ENCODE measurements at regions not wholly inside any gene's neighbourhood (a gene's known extent, or its start where the extent isn't known, plus 50 kb on each side); places are given as distances from the start of the nearest gene placed in this dataset.
"Not testable (repeated sequence)": the region's sequence is repeated elsewhere in the genome, so short reads cannot be mapped to it uniquely, and the experiment has no call there.

DNA sequence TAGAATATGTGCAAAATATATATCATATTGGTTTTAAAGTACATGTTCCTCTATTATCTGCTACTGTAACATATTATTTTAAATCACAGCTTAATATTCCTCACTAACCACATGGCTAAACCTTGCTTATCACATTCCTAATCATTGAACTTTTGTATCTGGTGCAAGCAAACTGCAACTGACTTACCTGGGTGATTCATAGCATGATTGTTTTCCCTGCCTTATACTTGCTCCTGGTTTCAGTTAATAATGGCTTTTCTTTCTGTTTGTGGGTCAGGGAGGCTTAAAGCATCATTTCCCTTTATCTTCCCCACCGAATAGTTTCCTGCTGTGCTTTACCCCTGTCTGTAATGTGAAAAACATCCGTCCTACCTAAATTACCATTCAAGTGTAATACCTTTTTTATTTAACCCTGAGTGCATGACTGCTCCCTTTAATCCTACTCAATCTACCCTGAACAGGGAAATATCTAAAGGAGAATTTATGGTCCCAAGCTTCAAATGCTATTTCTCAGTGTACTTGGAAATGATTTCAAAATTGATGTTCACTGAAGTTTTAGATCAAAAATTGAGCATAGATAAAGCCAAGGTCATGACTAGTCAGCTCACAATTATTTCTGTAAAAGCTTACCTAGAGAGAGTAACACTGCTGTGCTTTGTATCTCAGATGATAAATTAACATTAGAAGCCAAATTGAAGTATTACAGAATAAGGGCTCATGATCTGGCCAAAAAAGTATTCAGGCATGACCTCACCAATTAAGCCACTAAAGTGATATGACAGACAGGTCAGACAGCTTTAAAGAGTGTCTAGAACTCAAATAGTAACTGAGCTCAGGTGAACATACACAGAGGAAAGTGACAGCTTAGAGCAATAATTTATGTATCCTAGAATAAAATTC lies 507.1 kb downstream of the BRINP3 start:
- DNase-seq = no peak

DNA sequence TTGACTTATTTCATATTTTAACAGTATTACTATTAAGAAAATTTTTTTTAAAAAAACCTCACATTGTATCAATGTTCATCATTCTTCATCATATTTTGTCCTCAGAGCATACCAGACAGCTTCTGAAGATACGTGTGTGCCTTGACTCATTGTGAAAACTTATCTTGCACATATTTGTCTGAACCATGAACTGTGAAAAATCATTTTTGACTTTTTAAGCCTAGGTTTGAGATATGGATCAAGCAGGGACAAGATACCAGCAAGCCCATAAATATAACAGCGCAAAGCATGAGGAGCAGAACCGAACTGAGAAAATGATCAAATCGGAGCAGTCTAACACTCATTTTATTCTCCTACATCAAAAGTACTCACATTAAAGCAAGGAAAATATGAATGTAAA lies 506.0 kb downstream of the BRINP3 start:
- no peak for DNase-seq

DNA sequence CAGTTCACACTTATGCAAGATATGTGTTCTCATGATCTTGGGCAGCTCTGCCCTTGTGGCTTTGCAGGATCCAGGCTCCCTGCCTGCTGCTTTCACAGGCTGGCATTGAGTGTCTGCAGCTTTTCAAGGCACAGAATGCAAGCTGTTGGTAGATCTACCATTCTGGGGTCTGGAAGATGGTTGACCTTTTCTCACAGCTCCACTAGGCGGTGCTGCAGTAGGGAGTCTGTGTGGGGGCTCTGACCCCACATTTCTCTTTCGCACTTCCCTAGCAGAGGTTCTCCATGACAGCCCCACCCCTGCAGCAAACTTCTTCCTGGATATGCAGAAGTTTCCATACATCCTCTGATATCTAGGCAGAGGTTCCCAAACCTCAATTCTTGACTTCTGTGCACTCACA lies 500.5 kb downstream of the BRINP3 start:
- no peak for DNase-seq

DNA sequence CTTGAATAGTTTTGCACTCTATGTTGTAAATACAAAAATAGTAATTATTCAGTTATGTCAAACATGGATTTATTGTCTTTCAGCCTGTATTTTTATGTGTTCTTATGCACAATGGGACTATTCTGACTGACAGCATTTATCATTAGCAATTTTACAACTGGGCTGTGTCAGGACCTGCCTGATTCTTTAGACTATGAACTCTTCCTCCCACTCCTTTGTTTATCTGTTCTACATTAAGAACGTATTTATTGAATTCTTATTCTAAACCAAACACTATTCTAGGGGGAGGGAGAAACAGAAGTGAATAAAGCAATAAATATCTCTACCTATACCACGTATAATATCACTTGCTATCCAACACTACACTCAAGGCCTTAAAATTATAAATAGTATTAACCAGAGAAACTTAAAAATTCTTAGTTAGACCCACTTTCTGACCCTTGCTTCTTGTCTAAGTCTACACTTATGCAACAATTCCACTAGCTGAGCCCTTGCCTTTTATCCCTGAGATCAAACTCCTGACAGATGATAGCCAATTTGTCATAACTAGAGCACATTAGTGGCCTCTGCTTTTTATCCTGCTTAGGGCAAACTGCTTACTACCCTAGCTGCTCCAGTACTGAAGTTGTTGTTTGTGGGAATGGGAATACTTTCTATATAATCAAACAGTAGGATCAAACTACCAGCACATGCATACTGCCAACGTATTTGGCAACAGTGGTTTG lies 494.3 kb downstream of the BRINP3 start:
- no peak for DNase-seq

DNA sequence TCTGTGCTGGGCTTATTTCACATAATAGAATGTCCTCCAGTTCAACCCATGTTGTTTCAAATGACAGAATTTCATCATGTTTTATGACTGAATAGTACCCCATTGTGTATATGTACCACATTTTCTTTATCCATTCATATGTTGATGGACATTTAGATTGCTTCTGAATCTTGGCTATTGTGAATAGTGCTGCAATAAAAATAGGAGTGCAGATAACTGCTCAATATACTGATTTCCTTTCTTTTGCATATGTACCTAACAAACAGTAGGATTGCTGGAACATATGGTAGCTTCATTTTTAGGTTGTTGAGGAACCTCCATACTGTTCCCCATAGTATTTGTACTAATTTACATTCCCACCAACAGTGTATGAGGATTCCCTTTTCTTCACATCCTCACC lies 491.1 kb downstream of the BRINP3 start:
- DNase-seq = no peak

DNA sequence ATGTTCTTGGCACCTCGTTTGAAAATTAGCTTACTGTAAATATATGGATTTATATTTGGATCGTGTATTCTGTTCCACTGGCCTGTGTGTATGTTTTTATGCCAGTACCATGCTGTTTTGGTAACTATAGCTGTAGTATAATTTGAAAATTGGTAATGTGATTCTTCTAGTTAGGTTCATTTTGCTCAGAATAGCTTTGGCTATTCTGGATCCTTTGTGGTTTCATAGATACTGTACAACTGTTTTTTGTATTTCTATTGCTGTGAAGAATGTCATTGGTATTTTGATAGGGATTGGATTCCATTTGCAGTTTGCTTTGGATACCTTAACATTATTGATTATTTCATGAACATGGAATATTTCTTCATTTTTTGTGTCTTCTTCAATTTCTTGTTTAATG lies 490.2 kb downstream of the BRINP3 start:
- no peak for DNase-seq

DNA sequence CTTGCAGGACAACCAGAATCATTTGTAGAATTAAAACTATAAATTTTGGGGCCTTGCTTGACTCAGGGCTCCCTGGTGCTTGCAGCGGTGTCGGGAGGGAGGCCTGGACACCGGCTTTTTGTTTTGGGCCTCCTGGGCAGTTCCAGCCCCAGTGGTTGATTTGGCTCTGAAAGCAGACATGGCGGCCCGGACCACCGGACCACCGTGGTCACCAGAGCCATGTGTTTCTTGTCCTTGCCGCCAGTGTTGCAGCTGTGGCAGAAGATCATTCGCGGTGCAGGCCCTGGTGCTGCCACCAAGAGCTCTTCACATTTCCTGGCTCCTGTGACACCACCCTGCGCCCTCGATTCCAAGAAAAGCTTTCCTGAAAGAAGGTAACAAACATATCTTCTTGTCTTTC lies 484.8 kb downstream of the BRINP3 start:
- DNase-seq = no peak

DNA sequence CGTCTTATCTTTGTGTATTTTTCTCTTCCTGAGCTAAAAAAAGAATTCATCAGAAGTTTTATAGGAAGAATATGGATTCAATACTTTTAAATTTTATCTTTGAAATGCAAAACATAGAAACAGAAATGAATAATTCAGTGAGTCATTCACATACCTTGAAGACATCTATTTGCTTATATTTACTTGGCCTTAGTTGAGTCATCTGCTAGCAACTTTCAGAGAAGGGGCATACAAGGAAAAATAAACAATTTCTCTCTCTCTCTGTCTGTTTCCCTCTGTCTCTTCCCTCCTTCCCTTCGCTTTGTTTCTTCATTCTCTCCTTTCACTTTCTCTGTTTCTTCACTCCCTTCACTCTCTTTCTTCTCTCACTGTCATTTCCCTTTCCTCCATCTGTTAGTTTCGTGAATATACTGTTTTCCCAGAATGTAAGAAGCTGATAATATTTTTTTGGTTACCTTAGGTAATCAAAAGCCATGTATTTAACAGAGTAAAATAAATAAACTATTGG lies 477.2 kb downstream of the BRINP3 start:
- no peak for DNase-seq

DNA sequence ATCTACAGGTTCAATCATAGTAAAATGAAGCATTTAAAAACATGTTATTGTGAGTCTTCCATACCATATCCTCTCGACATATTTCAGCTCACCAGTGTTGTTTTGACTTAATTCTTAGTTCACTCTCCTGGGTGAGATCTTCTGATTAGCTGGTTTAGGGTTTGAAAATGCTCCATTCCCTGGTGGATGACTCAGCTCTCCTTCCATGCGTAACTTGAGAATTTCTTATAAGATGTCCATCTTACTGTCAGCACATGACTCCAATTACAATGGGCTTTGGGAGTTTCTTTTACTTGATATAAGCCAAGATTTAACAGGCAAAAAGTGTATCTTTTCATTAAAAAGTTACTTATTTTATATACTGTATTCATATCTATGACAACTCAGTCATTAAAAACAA lies 476.5 kb downstream of the BRINP3 start:
- DNase-seq = no peak

DNA sequence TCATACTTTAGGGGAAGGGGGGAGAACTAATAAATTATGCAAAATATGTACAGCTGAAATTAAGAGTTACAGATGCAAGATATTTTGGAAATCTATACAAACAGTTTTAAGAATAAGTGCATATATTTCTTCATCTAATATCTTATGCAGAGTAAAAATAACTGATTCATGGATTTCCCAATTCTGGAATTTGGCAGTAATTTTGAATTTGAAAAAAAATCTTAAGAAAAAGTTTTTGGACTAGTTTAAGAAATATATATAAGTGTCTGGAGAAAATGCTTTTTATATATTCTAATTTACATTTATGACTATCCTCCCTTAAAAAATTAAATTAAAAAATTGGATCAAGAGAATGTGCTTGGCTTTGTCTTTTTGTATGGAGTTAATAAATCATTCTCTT lies 474.3 kb downstream of the BRINP3 start:
- DNase-seq = no peak

DNA sequence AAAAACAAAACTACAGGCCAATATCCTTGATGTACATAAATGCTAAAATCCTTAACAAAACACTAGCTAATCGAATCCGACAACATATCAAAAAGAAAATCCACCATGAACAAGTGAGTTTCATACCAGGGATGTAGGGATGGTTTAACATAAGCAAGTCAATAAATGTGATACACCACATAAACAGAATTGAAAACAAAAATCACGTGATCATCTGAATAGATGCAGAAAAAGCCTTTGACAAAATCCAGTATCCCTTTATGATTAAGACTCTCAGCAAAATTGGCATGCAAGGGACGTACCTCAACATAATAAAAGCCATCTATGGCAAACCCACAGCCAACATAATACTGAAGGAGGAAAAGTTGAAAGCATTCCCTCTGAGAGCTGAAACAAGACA lies 466.1 kb downstream of the BRINP3 start:
- DNase-seq = no peak

DNA sequence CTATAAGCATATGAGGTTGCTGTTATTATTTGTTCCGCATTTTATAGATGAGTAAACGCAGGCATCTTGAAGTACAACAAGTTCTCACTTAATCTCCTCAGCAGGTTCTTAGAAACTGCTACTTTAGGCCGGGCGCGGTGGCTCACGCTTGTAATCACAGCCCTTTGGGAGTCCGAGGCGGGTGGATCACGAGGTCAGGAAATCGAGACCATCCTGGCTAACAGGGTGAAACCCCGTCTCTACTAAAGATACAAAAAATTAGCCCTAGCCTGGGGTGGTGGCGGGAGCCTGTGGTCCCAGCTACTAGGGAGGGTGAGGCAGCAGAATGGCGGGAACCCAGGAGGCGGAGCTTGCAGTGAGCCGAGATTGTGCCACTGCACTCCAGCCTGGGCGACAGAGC lies 458.5 kb downstream of the BRINP3 start:
- not testable (repeated sequence) for DNase-seq

DNA sequence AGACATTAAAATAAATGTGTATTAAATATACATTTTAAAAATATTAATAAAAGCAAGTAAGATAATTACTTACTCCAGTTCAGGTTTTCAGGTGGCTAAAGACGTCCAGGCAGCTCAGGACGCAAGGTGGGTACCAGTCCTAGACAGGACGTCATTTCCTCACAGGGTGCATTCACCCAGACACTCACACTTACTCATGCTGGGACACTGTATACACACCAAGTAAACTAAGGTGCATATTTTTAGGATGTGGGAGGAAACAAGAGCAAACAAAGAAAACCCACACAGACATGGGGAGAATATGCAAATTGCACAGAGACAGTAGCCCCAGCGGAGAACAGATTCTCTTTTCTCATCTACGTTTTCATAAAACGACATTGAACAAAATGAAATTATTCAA lies 457.9 kb downstream of the BRINP3 start:
- no peak for DNase-seq

DNA sequence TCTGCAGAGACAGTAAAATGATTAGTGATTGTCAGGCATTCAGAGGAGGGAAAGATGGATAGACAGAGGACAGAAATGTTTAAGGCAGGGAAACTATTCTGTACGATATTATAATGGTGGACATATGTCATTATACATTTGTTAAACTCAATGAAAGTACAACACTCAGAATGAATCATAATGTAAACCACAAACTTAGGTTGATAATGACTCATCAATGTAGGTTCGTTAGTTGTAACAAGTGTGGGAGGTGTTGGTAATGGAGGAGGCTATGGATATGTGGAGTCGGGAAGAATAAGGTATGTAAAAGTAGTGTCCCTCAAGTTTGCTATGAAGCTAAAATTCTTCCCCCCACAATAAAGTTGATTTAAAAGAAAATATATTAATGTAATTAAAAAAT lies 455.0 kb downstream of the BRINP3 start:
- no peak for DNase-seq

DNA sequence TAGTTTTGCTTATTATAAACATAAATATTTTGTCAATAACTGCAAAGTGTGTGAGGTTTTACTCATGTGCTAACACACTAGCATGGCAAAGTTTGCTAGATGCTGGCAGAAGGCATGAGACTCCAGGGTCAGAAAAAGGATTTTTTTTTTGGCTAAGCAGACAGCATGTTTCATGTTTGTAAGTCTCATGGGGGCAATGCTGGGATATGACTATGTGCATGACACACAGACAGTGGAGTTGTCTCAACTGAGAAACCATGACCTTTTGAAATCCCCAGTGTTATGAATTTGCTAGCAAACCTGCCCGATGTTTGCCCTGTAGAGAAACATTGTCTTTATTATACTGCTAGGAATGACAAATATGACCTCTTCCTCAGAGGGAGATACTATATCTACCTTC lies 448.2 kb downstream of the BRINP3 start:
- DNase-seq = no peak

DNA sequence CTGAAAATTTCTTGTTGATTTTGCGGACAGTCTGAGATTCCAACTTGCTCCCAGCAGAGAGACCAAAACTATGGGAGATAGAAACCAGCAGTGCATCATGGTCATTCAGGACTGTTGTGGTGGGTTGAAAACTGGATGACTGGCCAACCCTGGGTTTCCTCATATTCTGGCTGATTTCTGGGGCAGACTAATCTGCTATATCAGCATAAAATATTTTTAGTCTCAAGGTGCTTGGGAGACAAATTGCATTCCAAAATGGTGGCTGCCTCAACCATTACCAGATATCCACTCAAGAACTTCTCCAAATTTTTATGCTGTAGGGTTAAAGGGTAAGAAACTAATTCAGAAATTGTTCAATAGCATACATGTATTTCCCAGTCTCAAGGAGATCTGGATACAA lies 434.0 kb downstream of the BRINP3 start:
- DNase-seq = no peak

DNA sequence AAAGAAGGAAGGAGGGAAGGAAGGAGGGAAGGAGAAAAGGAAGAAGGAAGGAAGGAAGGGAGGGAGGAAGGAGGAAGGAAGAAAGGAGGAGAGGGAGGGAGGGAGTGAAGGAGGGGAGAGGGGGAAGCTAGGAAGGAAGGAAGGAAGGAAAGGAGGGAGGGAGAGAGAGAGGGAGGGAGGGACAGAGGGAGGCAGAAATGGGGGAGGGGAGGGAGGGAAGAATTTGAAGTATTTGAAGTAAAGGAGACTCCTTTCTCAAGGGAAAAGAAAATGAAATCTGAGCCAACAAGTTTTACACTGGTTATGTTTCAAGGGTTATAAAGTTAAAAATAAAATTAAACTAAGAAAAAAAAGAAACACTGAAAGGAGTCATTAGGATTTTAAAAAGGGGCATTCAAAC lies 431.4 kb downstream of the BRINP3 start:
- no peak for DNase-seq

All from NCI-H1694 (cell line).